SKM-1 (cell line): ENCODE measurements at regions not wholly inside any gene's neighbourhood (a gene's known extent, or its start where the extent isn't known, plus 50 kb on each side); places are given as distances from the start of the nearest gene placed in this dataset.
"Not testable (repeated sequence)": the region's sequence is repeated elsewhere in the genome, so short reads cannot be mapped to it uniquely, and the experiment has no call there.

Source experiments
- DNase-seq: peaks from one replicate; lab custom pipeline; 2025; ENCODE audit not compliant: unreplicated experiment; lab: John Stamatoyannopoulos, UW

DNA sequence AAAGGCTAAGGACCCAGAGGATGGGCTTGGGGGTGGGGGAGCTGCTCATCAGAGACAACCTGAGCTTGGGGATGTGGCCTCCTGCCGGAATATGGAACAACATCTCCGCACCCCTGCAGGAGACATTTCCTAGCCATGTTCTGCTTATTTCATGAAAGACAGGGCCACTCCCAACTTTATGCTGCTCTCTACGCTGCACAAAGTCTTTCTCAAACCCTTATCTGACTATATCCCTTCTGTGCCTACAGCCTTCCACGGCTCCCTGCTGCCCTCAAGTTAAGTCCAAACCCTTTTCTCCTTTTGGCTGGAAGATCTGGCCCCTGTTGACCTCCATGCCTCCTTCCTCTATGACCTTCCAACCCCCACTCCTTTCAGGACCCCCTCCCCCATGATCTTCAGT is 562.0 kb downstream of the MN1 start:
- DNase-seq = no peak

DNA sequence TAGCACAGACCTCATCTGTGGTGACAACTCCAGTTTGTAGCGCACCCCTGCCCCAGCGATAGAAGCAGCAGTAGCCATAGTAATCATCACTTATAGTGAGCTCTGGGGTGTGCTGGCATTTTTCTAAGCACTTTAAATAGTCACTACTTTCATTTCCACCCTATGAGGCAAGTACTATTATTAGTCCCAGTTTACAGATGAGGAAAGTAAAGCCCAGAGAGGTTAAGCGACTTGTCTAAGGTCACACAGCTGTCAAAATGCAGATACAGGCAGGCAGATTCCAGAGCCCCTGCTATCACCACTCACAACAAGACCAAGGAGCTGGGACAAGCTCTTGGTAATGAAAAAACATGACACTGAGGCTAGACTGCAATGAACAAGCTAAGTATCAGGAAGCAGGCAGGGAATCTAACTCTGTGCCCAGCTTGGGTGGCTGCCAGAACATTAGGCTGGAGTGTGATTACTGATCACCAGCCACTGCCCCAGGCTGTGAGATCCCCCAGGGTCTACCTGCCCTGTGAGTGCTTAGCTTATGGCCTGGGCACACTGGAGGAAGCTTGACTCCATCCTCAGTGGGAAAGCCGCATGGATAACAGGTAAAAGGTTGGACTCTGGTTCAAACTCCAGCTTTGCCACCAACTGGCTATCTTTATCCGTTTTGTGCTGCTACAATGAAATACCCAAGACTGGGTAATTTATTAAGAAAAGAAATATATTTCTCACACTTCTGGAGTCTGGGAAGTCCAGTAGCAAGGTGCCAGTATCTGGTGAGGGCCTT is 561.1 kb downstream of the MN1 start:
- DNase-seq = no peak

DNA sequence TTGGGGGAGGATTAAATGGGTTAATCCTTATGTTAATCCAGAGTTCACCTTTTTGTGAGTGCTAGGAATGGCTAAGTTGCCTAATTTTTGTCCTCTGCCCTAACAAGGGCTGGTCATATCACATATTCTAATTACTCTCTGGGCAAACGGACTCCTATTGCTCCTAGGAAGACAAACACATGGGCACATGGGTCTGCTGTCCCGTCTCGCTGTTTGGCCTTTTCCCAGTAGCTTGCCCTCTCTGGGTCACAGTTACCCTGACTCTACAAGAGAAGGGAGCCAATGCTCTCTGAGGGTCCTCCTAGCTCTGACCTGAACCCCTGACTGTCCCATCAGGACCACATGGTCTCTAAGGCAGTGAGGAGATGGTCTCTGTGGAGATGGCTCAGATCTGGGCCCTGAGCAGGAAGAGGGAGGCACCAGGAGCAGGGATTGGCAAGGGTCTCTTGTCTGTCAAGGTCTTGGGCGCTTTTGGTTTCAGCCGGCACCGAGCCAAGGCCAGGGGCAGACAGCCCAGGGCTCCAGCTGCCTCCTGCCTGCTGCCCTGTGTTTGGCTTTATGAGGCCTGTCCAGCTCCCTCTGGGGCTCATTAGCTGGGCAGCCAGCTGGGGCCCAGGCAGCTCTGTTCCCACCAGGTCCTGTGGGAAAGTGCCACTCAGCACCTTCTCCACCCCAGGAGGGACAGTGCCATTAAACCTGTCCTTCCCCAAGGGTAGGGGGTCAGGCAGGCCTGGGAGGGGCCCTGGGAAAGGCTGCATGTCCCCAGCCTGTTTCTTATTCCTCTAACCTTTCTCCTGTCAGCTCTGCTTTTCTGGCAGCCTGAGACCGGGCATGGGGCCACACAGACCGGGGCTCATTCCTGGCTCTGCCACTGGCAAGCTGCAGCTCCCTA is 559.9 kb downstream of the MN1 start:
- no peak for DNase-seq

DNA sequence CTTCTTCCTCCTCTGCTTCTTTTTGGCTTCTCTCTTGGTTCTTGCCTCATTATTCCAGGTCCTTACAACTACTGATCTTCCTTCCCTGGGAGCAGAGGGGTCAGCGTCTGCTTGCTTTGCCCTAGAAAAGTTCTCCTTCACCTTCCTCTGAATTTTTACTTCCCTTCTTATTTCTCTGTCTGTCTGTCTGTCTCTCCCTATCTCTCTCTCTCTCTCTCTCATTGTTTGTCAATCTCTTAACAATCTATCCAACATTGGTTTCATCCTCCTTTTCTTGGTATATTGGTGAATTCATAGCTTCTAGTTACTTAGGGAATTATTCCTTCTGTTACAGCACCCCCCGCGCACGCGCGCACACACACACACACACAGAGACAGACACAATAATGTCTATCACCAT is 559.1 kb downstream of the MN1 start:
- DNase-seq = no peak

DNA sequence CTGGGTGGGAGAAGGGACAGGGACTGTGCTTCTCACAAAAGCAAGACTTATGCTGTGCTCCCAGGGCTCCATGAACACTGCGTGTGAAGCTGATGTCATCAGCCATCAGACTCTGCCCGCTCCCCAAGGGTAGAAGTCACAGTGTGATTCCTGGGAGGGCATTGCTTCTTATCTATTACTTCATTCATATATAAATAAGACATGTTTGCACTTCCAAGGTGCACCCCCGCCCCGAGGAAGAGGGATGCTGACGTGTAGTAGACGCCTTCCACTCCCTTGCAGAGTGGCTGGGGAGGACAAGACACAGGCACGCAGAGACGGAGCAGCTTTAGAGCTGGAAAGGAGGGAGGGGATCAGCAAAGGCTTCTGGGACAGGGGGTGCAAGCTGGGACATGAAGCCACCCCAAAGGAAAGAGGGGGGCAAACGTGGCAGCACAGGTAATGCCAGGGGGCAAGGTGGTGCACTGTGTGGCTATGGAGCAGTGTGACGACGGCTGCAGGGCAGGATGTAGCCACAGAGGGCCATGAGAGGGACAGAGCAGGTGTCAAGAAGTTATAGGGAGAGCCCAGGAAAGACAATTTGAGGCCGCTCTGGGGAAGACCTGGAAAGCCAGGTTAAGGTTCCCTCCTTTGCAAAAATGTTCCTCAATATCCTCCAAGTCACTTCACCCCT is 558.5 kb downstream of the MN1 start:
- no peak for DNase-seq

DNA sequence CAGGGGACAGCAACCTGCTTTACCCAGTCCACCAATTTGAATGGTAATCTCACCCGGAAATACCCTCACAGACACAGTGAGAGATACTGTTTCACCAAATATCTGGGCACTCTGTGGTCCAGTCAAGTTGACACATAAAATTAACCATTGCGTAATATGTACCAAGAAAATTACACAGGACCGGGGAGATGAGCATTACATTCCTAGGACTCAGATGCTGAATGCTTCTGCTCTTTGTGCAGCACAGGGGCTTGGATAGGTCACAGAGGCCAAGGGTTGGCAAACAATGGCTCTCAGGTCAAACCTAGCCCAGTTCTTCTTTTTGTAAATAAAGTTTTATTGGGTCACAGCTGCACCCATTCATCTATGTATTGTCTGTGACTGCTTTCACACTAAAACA is 557.2 kb downstream of the MN1 start:
- no peak for DNase-seq

DNA sequence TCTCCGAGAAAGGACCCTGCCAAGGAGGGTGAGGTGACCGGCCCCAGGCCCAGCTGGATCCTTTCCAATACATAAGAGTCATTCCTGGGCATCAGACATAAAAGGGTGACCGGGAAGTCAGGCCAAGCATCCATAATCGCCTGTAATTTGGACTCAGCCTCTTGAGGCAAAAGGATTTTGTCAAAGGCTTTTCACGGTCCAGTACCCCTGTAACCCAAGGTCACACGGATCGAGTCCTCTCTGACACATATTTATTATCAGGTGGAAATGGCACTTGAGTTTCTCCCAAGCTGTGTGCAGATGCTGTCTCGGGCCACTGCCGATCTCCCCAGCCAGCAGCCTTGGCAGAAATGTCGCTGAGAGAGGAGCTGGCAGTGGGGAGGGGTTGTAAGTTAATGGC is 556.5 kb downstream of the MN1 start:
- DNase-seq = no peak

DNA sequence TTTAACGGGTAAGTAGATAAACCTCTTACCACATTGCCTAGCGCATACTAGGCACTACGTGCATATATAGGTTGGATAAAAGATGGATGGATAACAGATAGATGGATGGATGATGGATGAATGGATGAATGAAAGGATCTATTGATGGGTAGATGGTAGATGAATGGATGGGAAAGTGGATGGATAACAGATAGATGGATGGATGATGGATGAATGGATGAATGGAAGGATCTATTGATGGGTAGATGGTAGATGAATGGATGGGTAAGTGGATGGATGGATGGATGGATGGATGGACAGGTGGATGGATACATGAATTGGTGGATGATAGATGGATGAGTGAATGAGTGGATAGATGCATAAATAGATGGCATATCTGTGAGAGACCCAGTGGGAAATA is 555.0 kb downstream of the MN1 start:
- DNase-seq = no peak

DNA sequence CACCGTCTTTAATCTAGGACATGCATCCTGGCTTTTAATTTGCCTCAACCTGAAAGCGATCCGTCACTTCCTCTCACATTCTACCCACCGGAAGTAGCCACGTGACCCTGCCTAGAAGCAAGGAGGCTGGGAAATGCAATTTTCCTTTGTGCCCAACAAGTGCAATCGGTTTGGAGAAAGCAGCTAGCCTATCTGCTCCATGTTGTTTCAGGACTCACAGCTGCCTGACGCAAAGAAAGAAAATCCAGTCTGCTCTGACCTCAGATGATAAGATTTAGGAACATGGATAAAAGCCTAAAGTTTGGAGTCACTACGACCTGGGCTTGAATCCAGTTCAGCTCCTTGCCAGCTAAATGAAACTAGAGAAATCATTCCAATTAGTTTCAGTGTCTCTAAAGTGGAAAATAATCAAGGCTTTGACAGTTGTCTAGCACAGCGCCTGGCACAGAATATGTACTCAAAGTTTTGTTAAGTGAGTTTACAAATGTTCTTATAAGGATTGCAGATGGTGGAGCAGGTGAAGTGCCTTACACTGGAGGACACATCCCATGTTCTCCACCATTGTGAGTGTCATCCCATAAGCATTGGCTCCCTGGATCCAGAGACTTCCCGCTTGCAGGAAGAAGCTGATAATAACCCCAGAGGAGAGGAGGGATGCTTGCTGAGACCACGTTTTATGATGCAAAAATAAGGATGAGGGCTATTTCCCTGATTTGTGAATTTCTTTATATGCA is 553.7 kb downstream of the MN1 start:
- DNase-seq = no peak

DNA sequence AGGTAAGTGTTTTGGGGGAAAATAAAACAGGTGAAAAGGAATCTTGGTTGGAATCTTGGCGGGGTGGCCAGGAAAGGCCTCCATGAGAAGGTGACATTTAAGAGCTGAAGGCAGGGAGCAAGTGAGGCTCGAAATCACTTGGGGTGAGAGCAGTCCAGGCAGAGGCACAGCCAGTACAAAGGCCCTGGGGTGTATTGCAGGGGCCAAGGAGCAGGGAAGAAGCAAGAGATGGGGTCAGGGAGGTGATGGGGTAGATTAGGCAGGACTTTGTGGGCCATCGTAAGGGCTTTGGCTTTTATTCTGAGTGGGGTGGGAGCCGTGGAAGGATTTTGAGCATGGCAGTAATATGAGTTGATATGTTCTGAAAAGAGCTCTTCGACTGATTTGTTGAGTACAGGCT is 551.1 kb downstream of the MN1 start:
- DNase-seq = no peak

DNA sequence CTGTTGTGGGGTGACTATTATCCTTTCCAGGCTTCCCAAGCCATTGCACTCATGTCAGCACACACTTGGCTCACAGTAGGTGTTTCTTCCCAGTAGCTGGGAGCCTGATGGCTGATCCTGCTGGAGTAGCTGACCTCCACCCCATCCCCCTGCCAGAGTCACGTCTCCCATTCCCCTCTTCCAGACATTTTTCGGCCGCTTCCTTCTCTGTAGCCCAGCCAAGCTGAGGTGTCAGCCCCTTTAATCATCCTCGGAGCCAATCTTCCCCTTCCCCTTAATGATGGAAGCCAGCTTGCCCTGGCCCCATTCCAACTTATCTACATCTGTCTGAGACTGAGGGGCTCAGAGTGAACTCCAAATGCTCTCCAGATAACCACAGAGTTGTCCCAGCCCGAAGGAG is 550.7 kb downstream of the MN1 start:
- DNase-seq = no peak

DNA sequence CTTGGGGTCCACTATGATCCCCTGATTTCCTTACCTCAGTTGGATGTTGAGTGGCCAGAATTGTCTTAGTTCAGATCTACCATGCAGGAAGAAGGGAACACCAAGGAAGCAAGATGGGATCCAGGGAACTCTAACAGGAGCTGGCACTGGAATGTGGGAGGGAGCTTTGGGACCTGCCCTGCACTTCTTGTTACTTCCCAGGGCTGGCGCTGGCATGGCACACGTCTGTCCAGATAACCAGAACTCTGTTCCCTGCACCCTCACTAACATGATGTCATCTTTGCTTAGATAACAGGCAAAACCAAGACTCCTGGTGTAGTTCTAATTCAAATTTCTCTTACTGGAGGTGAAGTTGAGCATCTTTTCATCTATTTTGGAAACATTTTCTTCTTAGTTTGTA is 550.0 kb downstream of the MN1 start:
- DNase-seq = no peak

DNA sequence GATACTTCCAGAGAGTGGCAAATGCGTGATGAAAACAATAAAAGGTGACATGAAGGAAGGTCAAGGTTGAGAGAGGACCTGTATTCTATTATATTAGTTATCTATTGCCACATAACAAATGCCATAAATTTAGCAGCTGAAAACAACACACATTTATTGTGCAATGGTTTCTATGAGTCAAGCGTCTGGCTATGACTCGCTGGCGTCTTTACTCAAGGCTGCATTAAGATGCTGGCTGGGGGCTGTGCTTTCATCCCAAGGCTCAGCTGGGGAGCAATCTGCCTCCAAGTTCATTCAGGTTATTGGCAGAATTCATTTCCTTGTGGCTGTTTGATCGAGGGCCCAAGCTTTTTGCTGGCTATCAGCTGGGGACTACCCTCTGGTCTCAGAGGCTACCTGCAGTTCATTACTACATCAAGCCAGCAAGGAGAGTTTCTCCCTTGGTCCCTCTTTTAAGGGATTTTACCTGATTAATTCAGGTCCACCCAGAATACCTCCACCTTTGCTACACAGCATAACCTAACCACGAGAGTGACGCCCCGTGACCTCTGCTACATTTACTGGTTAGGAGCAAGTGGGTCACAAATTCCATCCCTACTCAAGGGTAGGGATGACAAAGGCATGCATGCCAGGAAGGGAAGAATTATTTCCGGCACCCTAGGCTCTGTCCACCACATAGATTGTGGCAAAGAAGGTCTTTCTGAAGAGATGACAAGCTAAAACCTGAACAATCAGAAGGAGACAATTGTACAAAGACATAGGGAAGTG is 549.1 kb downstream of the MN1 start:
- no peak for DNase-seq

DNA sequence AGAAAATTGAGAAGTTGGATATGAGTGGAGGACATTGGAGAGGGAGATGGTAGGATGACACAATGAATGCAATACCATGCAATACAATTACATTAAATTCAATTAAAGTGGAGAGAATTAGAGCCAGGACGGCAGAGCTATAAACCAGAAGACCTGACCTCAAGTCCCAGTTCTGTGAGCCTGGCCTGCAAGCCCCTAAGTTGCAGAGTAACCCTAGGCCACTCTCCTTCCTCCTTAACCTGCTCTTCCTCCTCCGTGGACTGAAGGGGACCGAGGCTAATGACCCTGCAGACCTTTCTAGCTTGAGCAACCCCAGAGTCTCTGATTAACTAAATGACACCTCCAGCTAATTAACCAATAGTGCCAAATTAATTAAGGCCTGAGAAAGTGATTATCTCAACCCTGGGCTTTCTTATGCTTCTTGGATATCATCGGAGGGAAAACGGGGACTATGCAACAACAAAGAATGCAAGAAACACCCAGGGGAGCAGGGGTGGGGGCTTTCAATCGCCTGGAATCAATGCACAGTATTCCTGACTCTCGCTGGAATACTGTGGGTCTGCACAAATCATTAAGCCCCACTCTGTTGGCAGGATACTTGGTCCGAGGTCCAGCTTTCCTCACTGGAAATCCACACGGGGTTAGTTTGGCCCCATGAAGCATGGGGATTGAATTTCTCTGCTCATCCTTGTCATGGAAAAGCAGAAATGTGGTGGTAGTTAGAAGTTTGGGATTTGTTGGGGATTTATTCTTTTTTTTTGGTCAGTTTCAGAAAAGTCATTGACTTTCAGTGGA is 548.3 kb downstream of the MN1 start:
- no peak for DNase-seq

DNA sequence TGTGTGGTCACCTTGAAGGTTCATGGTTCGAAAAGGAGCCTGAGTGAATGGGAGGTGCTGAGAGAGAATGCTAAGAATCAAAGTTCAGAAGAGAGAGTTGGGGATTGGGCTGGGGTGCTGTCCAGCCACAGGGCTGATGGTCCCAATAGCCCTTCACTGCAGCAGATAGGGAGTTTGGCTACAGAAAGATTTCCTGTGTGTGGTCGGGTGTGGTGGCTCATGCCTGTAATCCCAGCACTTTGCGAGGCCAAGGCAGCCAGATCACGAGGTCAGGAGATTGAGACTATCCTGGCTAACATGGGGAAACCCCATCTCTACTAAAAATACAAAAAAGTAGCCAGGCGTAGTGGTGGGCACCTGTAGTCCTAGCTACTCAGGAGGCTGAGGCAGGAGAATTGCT is 547.5 kb downstream of the MN1 start:
- not testable (repeated sequence) for DNase-seq

DNA sequence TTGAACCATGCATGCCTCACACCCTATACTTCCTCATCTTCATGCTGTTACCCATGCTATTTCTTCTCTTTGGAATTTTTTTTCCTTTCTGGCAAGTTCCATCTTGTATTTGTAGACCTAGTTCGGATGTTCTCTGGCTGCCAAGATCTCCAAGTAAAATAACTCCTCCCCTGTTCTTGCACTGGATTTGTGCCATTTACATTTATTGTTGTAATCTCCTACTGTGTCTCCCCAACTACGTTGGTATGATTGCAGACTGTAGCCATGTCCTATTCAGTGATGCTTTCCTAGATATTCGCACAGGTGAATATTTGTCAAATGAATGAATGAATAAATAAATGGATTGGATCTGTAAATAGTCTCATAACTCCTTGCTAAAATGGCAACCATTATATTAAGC is 546.0 kb downstream of the MN1 start:
- no peak for DNase-seq

DNA sequence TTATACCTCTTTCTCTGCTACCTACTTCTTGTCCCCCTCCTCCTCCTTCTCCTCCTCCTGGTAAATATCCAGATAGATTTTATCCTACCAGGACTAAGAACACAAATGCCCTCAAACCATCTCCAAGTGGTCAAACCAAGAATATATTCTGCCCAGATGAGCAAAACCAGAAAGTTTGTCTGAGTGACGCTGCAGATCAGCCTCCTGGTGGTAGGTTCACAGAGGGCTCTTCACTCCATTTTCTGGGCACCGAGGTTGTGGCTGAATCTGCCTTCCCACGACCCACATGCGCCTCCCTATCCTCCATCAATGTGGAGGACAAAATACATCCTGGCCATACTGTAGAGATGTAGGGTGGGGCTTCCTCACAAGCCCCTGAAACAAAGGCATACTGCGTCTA is 543.6 kb downstream of the MN1 start:
- no peak for DNase-seq

DNA sequence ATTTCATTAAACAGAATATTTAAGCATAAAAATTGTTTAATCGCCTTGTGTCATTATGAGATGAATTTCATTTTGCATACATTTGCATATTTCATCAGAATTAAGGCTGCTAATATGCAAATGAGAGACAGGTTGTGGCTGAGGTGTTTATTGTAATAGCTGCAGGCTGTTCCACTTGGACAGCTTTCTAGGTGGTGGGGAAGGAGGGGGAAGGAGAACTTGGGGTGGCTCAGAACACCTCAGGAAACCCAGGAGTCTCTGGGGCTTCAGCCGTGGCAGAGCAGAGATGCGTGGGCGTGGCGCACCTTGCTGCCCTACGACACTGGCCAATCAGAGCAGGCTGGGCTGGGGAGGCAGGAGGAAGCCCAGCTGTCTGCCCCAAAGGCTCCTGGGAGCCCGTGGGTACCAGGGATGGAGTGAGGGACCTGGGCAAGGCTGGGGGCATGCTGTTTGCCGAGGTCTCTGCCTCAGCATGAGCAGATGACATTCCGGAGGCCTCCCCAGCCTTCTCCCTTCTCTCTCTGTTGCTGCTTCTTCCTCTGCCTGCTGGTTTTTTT is 542.9 kb downstream of the MN1 start:
- no peak for DNase-seq

DNA sequence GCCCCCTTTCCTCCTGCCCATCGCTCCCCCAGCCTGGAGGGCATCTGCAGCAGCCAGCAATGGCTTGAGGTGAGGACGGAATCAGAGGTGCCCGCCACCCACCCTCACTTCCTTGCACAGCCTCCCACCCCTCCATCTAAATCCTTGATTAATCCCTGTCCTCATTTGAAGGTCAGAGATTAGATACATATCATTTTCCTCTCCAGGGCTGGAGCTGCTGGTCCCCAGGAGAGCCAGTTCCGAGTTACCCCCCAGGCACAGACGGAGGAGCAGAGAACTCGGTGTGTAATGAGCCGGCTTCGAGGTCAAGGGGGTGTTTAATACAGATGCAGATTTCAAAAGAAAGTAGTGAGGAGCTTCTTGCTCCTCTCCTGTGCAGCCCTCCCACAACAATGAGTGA is 542.1 kb downstream of the MN1 start:
- no peak for DNase-seq
